Esophagus muscularis mucosa (tissue), 3 donors: ENCODE measurements at regions not wholly inside any gene's neighbourhood (a gene's known extent, or its start where the extent isn't known, plus 50 kb on each side); places are given as distances from the start of the nearest gene placed in this dataset.

ENCODE experiments used
- CTCF ChIP-seq, 3 experiments: fragments of 200-600 bp in 2 of 3; fragments of 450-650 bp in 1 of 3; sonication (generic) in 2 of 3; IDR thresholded peaks; one replicate each; pipeline ENCODE4 v1.5.1; 2017 to 2019; ENCODE audit warnings: antibody characterized with exemption in 3 of 3, mild to moderate bottlenecking in 2 of 3, moderate library complexity in 1 of 3
- POLR2A ChIP-seq: fragments of 450-650 bp; IDR thresholded peaks from one replicate; pipeline ENCODE4 v1.6.1; 2017; ENCODE audit warnings: antibody characterized with exemption, moderate library complexity, mild to moderate bottlenecking, low read depth
- POLR2AphosphoS5 ChIP-seq, 2 donors: sonication (generic); formaldehyde crosslinking; IDR thresholded peaks; one replicate each; pipeline ENCODE4 v1.6.1; 2017; ENCODE audit warnings: antibody characterized with exemption in 2 of 2

GRCh38 chr10:89079961-89080360 lies 89.4 kb downstream of the FAS start:
- TF ChIP-seq CTCF (IDR thresholded peaks at IDR 0.05) = no peak
- no peak for TF ChIP-seq POLR2A
- no peak for TF ChIP-seq POLR2AphosphoS5 (IDR thresholded peaks at IDR 0.05)
